ENCODE measurements at regions not wholly inside any gene's neighbourhood (a gene's known extent, or its start where the extent isn't known, plus 50 kb on each side); places are given as distances from the start of the nearest gene placed in this dataset.

GRCh38 chr3:159229116-159229680 lies 427.3 kb downstream of the MFSD1 start:
- Histone ChIP-seq H3K9me3 (no peaks in the 10 kb centered on the region), H3K27ac (no peak overlapping the region), H3K27me3 (no peaks in the 10 kb centered on the region), H3K36me3 (no peaks in the 10 kb centered on the region), H3K4me3 (no peak overlapping the region), H3K4me1 (no peaks in the 10 kb centered on the region)
- 75 to 79% methylated on average over 5 of the region's 5 CpGs for WGBS, 2 donors
- ATAC-seq (ENCODE audit: low FRiP score in 2 of 2) (no peak), DNase-seq (no peak)
- no peak for TF ChIP-seq POLR2AphosphoS5 (IDR thresholded peaks at IDR 0.05)

GRCh38 chr3:159232966-159233365 lies 431.1 kb downstream of the MFSD1 start:
- H3K36me3 ChIP-seq = no peaks in the 10 kb centered on the region
- 73 to 81% methylated on average over 4 of the region's 4 CpGs for WGBS, 2 donors
- no peaks in the 10 kb centered on the region for H3K9me3 ChIP-seq
- ATAC-seq (ENCODE audit: low FRiP score in 2 of 2) = no peak
- TF ChIP-seq POLR2AphosphoS5 (IDR thresholded peaks at IDR 0.05) (no peak), CTCF (IDR thresholded peaks at IDR 0.05) (no peak), POLR2A (IDR thresholded peaks at IDR 0.05) (no peak), EP300 (IDR thresholded peaks at IDR 0.05) (no peak)
- H3K27me3 ChIP-seq = no peaks in the 10 kb centered on the region
- no peak for DNase-seq
- no peak overlapping the region for H3K27ac ChIP-seq
- no peak overlapping the region for H3K4me3 ChIP-seq
- no peaks in the 10 kb centered on the region for H3K4me1 ChIP-seq

- Histone ChIP-seq H3K4me3 (no peak overlapping the region), H3K9me3 (no peaks in the 10 kb centered on the region), H3K27me3 (no peaks in the 10 kb centered on the region), H3K36me3 (no peaks in the 10 kb centered on the region), H3K4me1 (no peaks in the 10 kb centered on the region), H3K27ac (no peak overlapping the region)
- no peak for DNase-seq
- WGBS, 2 donors = 85 to 90% methylated on average over 2 of the region's 2 CpGs
- ATAC-seq (ENCODE audit: low FRiP score in 2 of 2) = no peak
- TF ChIP-seq EP300 (IDR thresholded peaks at IDR 0.05) (no peak), POLR2AphosphoS5 (IDR thresholded peaks at IDR 0.05) (no peak), POLR2A (IDR thresholded peaks at IDR 0.05) (no peak), CTCF (IDR thresholded peaks at IDR 0.05) (no peak)
Observed at GRCh38 chr3:159233734-159234133, 431.9 kb downstream of the MFSD1 start.

- Histone ChIP-seq H3K9me3 (no peaks in the 10 kb centered on the region), H3K4me1 (no peaks in the 10 kb centered on the region), H3K4me3 (no peak overlapping the region), H3K27me3 (no peaks in the 10 kb centered on the region), H3K27ac (no peak overlapping the region), H3K36me3 (no peaks in the 10 kb centered on the region)
- WGBS, 2 donors = 53 to 66% methylated on average over 2 to 3 of the region's 3 CpGs
- TF ChIP-seq EP300 (IDR thresholded peaks at IDR 0.05) (no peak), CTCF (IDR thresholded peaks at IDR 0.05) (no peak), POLR2A (IDR thresholded peaks at IDR 0.05) (no peak), POLR2AphosphoS5 (IDR thresholded peaks at IDR 0.05) (no peak)
- no peak for ATAC-seq (ENCODE audit: low FRiP score in 2 of 2)
- DNase-seq = no peak
Observed at GRCh38 chr3:159234306-159234705, 432.5 kb downstream of the MFSD1 start.

- H3K4me3 ChIP-seq = no peak overlapping the region
- H3K27me3 ChIP-seq = no peaks in the 10 kb centered on the region
- H3K4me1 ChIP-seq = no peaks in the 10 kb centered on the region
- H3K27ac ChIP-seq = no peak overlapping the region
- WGBS, 2 donors = 82% methylated on average over 1 of the region's 1 CpG
- no peak for DNase-seq
- no peaks in the 10 kb centered on the region for H3K9me3 ChIP-seq
- TF ChIP-seq POLR2A (IDR thresholded peaks at IDR 0.05) = no peak
- no peak for TF ChIP-seq EP300 (IDR thresholded peaks at IDR 0.05)
- no peak for TF ChIP-seq CTCF (IDR thresholded peaks at IDR 0.05)
- no peak for TF ChIP-seq POLR2AphosphoS5 (IDR thresholded peaks at IDR 0.05)
- H3K36me3 ChIP-seq = no peaks in the 10 kb centered on the region
- no peak for ATAC-seq (ENCODE audit: low FRiP score in 2 of 2)
Observed at GRCh38 chr3:159236321-159236720, 434.5 kb downstream of the MFSD1 start.
